BLaER1 treated with 17β-estradiol and CSF1 and Interleukin-3, amounts not matched to agents 10 nM and 100 nM (cell line): ENCODE measurements at regions not wholly inside any gene's neighbourhood (a gene's known extent, or its start where the extent isn't known, plus 50 kb on each side); places are given as distances from the start of the nearest gene placed in this dataset.
"Not testable (repeated sequence)": the region's sequence is repeated elsewhere in the genome, so short reads cannot be mapped to it uniquely, and the experiment has no call there.

Experiments
- H3K27ac ChIP-seq, 11 experiments: shearing (Covaris generic); formaldehyde crosslinking; 2 replicates each; pipeline ENCODE4 v1.8.1; 2022
- H3K27me3 ChIP-seq, 11 experiments: shearing (Covaris generic); formaldehyde crosslinking; 2 replicates each; pipeline ENCODE4 v1.8.1; 2022
- H3K36me3 ChIP-seq, 11 experiments: shearing (Covaris generic); formaldehyde crosslinking; 2 replicates each; pipeline ENCODE4 v1.8.1; 2022
- H3K4me1 ChIP-seq, 10 experiments: shearing (Covaris generic); formaldehyde crosslinking; 2 replicates each; pipeline ENCODE4 v1.8.1; 2022
- H3K4me2 ChIP-seq, 11 experiments: shearing (Covaris generic); formaldehyde crosslinking; 2 replicates each; pipeline ENCODE4 v1.8.1; 2022
- H3K4me3 ChIP-seq, 10 experiments: shearing (Covaris generic); formaldehyde crosslinking; 2 replicates each; pipeline ENCODE4 v1.8.1; 2022
- H3K9ac ChIP-seq, 11 experiments: shearing (Covaris generic); formaldehyde crosslinking; 2 replicates each; pipeline ENCODE4 v1.8.1; 2022
- H3K9me3 ChIP-seq, 11 experiments: shearing (Covaris generic); formaldehyde crosslinking; replicated peaks in 1 of 11; 2 replicates each; pipeline ENCODE4 v1.8.1; 2022
- H4K20me1 ChIP-seq, 11 experiments: shearing (Covaris generic); formaldehyde crosslinking; 2 replicates each; pipeline ENCODE4 v1.8.1; 2022
- Cebpa-rat ChIP-seq, 11 experiments: shearing (Covaris generic); IDR thresholded peaks; 2 replicates each; pipeline ENCODE4 v1.8.1; 2022

GRCh38 chr19:37303591-37304171, 67.2 kb upstream of the ZNF527 start:
- no peak for TF ChIP-seq Cebpa-rat (IDR thresholded peaks at IDR 0.05)
- H4K20me1 ChIP-seq: no peaks in the 10 kb centered on the region
- H3K9ac ChIP-seq: no peak overlapping the region
- no peaks in the 10 kb centered on the region for H3K27me3 ChIP-seq
- H3K27ac ChIP-seq: no peak overlapping the region
- no peak overlapping the region for H3K4me3 ChIP-seq
- peaks cover 23 to 48% (median 41%) of the 10 kb centered on the region in 11 experiments for H3K9me3 ChIP-seq
- H3K4me2 ChIP-seq: no peak overlapping the region
- H3K36me3 ChIP-seq: no peaks in the 10 kb centered on the region
- no peaks in the 10 kb centered on the region for H3K4me1 ChIP-seq

- TF ChIP-seq Cebpa-rat (IDR thresholded peaks at IDR 0.05): no peak
- Histone ChIP-seq H3K36me3 (no peaks in the 10 kb centered on the region), H3K27ac (no peak overlapping the region), H3K27me3 (no peaks in the 10 kb centered on the region), H3K9me3 (peaks cover 23 to 48% (median 41%) of the 10 kb centered on the region in 11 experiments), H3K4me2 (no peak overlapping the region), H3K4me1 (no peaks in the 10 kb centered on the region), H3K9ac (no peak overlapping the region), H3K4me3 (no peak overlapping the region), H4K20me1 (no peaks in the 10 kb centered on the region)
These were observed 66.6 kb upstream of the ZNF527 start for GRCh38 chr19:37304190-37304883.

GRCh38 chr19:37304884-37305255, 66.0 kb upstream of the ZNF527 start:
- Histone ChIP-seq H4K20me1 (no peaks in the 10 kb centered on the region), H3K9ac (no peak overlapping the region), H3K4me1 (peaks cover 0 to 3% (median 3%) of the 10 kb centered on the region in 10 experiments; a peak in 13 of 20 replicates), H3K27ac (no peak overlapping the region), H3K9me3 (peaks cover 23 to 48% (median 41%) of the 10 kb centered on the region in 11 experiments), H3K4me2 (no peak overlapping the region), H3K4me3 (no peak overlapping the region), H3K36me3 (no peaks in the 10 kb centered on the region), H3K27me3 (no peaks in the 10 kb centered on the region)
- no peak for TF ChIP-seq Cebpa-rat (IDR thresholded peaks at IDR 0.05)

- no peak for TF ChIP-seq Cebpa-rat (IDR thresholded peaks at IDR 0.05)
These were observed 64.4 kb upstream of the ZNF527 start for GRCh38 chr19:37306383-37306963.

GRCh38 chr19:37309834-37310575, 60.9 kb upstream of the ZNF527 start:
- H3K36me3 ChIP-seq: no peaks in the 10 kb centered on the region
- peak overlapping the region in 4 of 11 experiments; percentile 4 to 39 (median 27); a peak in 2 of 22 replicates for H3K27ac ChIP-seq
- peak overlapping the region; percentile 33 to 59 (median 50); a peak in 21 of 22 replicates for H3K4me2 ChIP-seq
- peaks cover 6 to 38% (median 27%) of the 10 kb centered on the region in 11 experiments for H3K9me3 ChIP-seq
- peaks cover 9 to 22% (median 17%) of the 10 kb centered on the region in 10 experiments; a peak in 18 of 20 replicates for H3K4me1 ChIP-seq
- H3K9ac ChIP-seq: peak overlapping the region in 2 of 11 experiments; percentile 17 to 42; a peak in 1 of 22 replicates
- no peaks in the 10 kb centered on the region; a peak in 1 of 22 replicates for H3K27me3 ChIP-seq
- H3K4me3 ChIP-seq: peak overlapping the region in 3 of 10 experiments; percentile 26 to 45 (median 29); a peak in 2 of 20 replicates
- no peaks in the 10 kb centered on the region for H4K20me1 ChIP-seq
- no peak for TF ChIP-seq Cebpa-rat (IDR thresholded peaks at IDR 0.05)

More at GRCh38 chr19:37306383-37306963, 64.4 kb upstream of the ZNF527 start:
- no peak overlapping the region for H3K4me3 ChIP-seq
- no peaks in the 10 kb centered on the region for H4K20me1 ChIP-seq
- no peaks in the 10 kb centered on the region for H3K27me3 ChIP-seq
- H3K36me3 ChIP-seq: no peaks in the 10 kb centered on the region
- H3K9me3 ChIP-seq: peaks cover 23 to 48% (median 41%) of the 10 kb centered on the region in 11 experiments
- H3K9ac ChIP-seq: no peak overlapping the region
- H3K27ac ChIP-seq: no peak overlapping the region
- H3K4me1 ChIP-seq: peaks cover 0 to 16% (median 11%) of the 10 kb centered on the region in 10 experiments; a peak in 16 of 20 replicates
- no peak overlapping the region for H3K4me2 ChIP-seq

GRCh38 chr19:37312531-37313334, 58.2 kb upstream of the ZNF527 start:
- Histone ChIP-seq H3K9me3 (peaks cover 0 to 14% (median 3%) of the 10 kb centered on the region in 11 experiments; a peak in 7 of 22 replicates), H3K4me1 (peaks cover 13 to 27% (median 23%) of the 10 kb centered on the region in 10 experiments; a peak in 18 of 20 replicates), H3K9ac (peak overlapping the region in 4 of 11 experiments; percentile 8 to 41 (median 33); a peak in 5 of 22 replicates), H3K4me3 (peak overlapping the region in 8 of 10 experiments; percentile 29 to 57 (median 41); a peak in 12 of 20 replicates), H3K27ac (peak overlapping the region in 4 of 11 experiments; percentile 18 to 32 (median 28); a peak in 2 of 22 replicates), H3K4me2 (peak overlapping the region; percentile 49 to 73 (median 60))
- H3K36me3 ChIP-seq, H4K20me1 ChIP-seq, H3K27me3 ChIP-seq: not testable (repeated sequence)

GRCh38 chr19:37313335-37313627, 57.6 kb upstream of the ZNF527 start:
- peak overlapping the region in 6 of 10 experiments; percentile 29 to 57 (median 40); a peak in 6 of 20 replicates for H3K4me3 ChIP-seq
- peaks cover 13 to 27% (median 23%) of the 10 kb centered on the region in 10 experiments; a peak in 18 of 20 replicates for H3K4me1 ChIP-seq
- peaks cover 0 to 12% (median 0%) of the 10 kb centered on the region in 11 experiments; a peak in 6 of 22 replicates for H3K9me3 ChIP-seq
- peak overlapping the region in 2 of 11 experiments; percentile 18 to 30; a peak in 1 of 22 replicates for H3K27ac ChIP-seq
- no peak overlapping the region for H3K9ac ChIP-seq
- no peaks in the 10 kb centered on the region; a peak in 1 of 22 replicates for H3K27me3 ChIP-seq
- no peaks in the 10 kb centered on the region for H4K20me1 ChIP-seq
- peak overlapping the region; percentile 49 to 73 (median 60); a peak in 20 of 22 replicates for H3K4me2 ChIP-seq
- no peak for TF ChIP-seq Cebpa-rat (IDR thresholded peaks at IDR 0.05)
- no peaks in the 10 kb centered on the region for H3K36me3 ChIP-seq
